Mesenchymal stem cell (in vitro differentiated cells and primary cell): ENCODE measurements at regions not wholly inside any gene's neighbourhood (a gene's known extent, or its start where the extent isn't known, plus 50 kb on each side); places are given as distances from the start of the nearest gene placed in this dataset.

ENCODE experiments used
- DNase-seq: peaks from one replicate; pipeline ENCODE4 v3.0.0-alpha.2; 2013
- H2AFZ ChIP-seq: one replicate; pipeline ENCODE4 v1.6.1; 2013; ENCODE audit warnings: low read depth, mild to moderate bottlenecking, control low read depth, inconsistent platforms, low read length, moderate library complexity
- H2AK5ac ChIP-seq: 2 replicates; pipeline ENCODE4 v1.6.1; 2013; ENCODE audit warnings: low read length, moderate library complexity, mild to moderate bottlenecking, inconsistent platforms; ENCODE audit not compliant: severe bottlenecking
- H2BK120ac ChIP-seq: one replicate; pipeline ENCODE4 v1.6.1; 2013; ENCODE audit warnings: low read depth, mild to moderate bottlenecking, inconsistent platforms, low read length, moderate library complexity
- H2BK12ac ChIP-seq, 2 experiments: one replicate each; pipeline ENCODE4 v1.6.1; 2013; ENCODE audit warnings: inconsistent platforms in 2 of 2, low read length in 2 of 2, mild to moderate bottlenecking in 2 of 2, moderate library complexity in 2 of 2, control low read depth in 1 of 2
- H2BK15ac ChIP-seq: one replicate; pipeline ENCODE4 v1.6.1; 2013; ENCODE audit warnings: mild to moderate bottlenecking, low read depth, inconsistent platforms; ENCODE audit not compliant: poor library complexity, severe bottlenecking
- H2BK5ac ChIP-seq: 2 replicates; pipeline ENCODE4 v1.6.1; 2013; ENCODE audit warnings: low read depth, mild to moderate bottlenecking, low read length, control low read depth, inconsistent platforms; ENCODE audit not compliant: poor library complexity, severe bottlenecking
- H3K14ac ChIP-seq, 2 experiments: one replicate each; pipeline ENCODE4 v1.6.1; 2013; ENCODE audit warnings: inconsistent platforms in 2 of 2, low read length in 2 of 2, control low read depth in 1 of 2, mild to moderate bottlenecking in 1 of 2, moderate library complexity in 1 of 2
- H3K18ac ChIP-seq, 2 experiments: one replicate each; pipeline ENCODE4 v1.6.1; 2013; ENCODE audit warnings: inconsistent platforms in 2 of 2, low read length in 2 of 2, control low read depth in 1 of 2, low read depth in 1 of 2, mild to moderate bottlenecking in 1 of 2
- H3K23ac ChIP-seq, 2 experiments: one replicate each; pipeline ENCODE4 v1.6.1; 2013; ENCODE audit warnings: inconsistent platforms in 2 of 2, low read length in 2 of 2, mild to moderate bottlenecking in 2 of 2, moderate library complexity in 2 of 2, control low read depth in 1 of 2
- H3K27ac ChIP-seq: 2 replicates; pipeline ENCODE4 v1.5.1; 2013; ENCODE audit warnings: mild to moderate bottlenecking, moderate library complexity, low read length, control low read depth, inconsistent platforms; ENCODE audit not compliant: poor library complexity, severe bottlenecking
- H3K27me3 ChIP-seq, 2 experiments: 2 replicates each; pipeline versions ENCODE4 v1.6.1 to v1.7.0; 2013; ENCODE audit warnings: low read length in 2 of 2, mild to moderate bottlenecking in 2 of 2, moderate library complexity in 2 of 2, control low read depth in 1 of 2, inconsistent platforms in 1 of 2; ENCODE audit not compliant: control insufficient read depth in 1 of 2, insufficient read depth in 1 of 2
- H3K36me3 ChIP-seq, 2 experiments: 2 replicates each; pipeline versions ENCODE4 v1.6.1 to v1.7.0; 2013; ENCODE audit warnings: low read length in 2 of 2, control low read depth in 1 of 2, inconsistent platforms in 1 of 2, low read depth in 1 of 2, mild to moderate bottlenecking in 1 of 2; ENCODE audit not compliant: insufficient read depth in 2 of 2, control insufficient read depth in 1 of 2
- H3K4ac ChIP-seq, 2 experiments: one replicate each; pipeline ENCODE4 v1.6.1; 2013; ENCODE audit warnings: inconsistent platforms in 2 of 2, low read length in 2 of 2, mild to moderate bottlenecking in 2 of 2, moderate library complexity in 2 of 2, control low read depth in 1 of 2, low read depth in 1 of 2
- H3K4me1 ChIP-seq: 2 replicates; pipeline ENCODE4 v1.6.1; 2013; ENCODE audit warnings: low read depth, low read length, control low read depth; ENCODE audit not compliant: control insufficient read depth, insufficient read depth
- H3K4me2 ChIP-seq: 2 replicates; pipeline ENCODE4 v1.6.1; 2013; ENCODE audit warnings: low read length, mild to moderate bottlenecking, inconsistent platforms; ENCODE audit not compliant: poor library complexity, severe bottlenecking
- H3K4me3 ChIP-seq, 2 experiments: 2 replicates each; pipeline versions ENCODE4 v1.5.1 to v1.7.0; 2013; ENCODE audit warnings: low read length in 2 of 2, mild to moderate bottlenecking in 2 of 2, control low read depth in 1 of 2, low read depth in 1 of 2; ENCODE audit not compliant: insufficient read depth in 1 of 2
- H3K79me1 ChIP-seq: replicated peaks from 2 replicates; pipeline ENCODE4 v1.6.1; 2013; ENCODE audit warnings: mild to moderate bottlenecking, control low read depth, low read length, inconsistent platforms; ENCODE audit not compliant: poor library complexity, severe bottlenecking
- H3K9ac ChIP-seq: 2 replicates; pipeline ENCODE4 v1.7.0; 2013; ENCODE audit warnings: mild to moderate bottlenecking, low read length, moderate library complexity
- H3K9me3 ChIP-seq: 2 replicates; pipeline ENCODE4 v1.7.0; 2013; ENCODE audit warnings: mild to moderate bottlenecking, low read length; ENCODE audit not compliant: control insufficient read depth
- H4K8ac ChIP-seq: one replicate; pipeline ENCODE4 v1.6.1; 2013; ENCODE audit warnings: inconsistent platforms, mild to moderate bottlenecking, low read length, moderate library complexity
- H4K91ac ChIP-seq: one replicate; pipeline ENCODE4 v1.6.1; 2013; ENCODE audit warnings: mild to moderate bottlenecking, low read length, inconsistent platforms
- WGBS: methylation state at CpG from one replicate; pipeline ENCODE4 v1.1.7; 2013; ENCODE audit warnings: mixed read lengths; 5-methylcytosine and 5-hydroxymethylcytosine counted together

GRCh38 chr2:38215993-38216392, 140.0 kb upstream of the CYP1B1 start:
- H2BK12ac ChIP-seq, result no peak overlapping the region
- no peak overlapping the region for H3K4ac ChIP-seq
- H3K27me3 ChIP-seq, result no peaks in the 10 kb centered on the region
- H3K9ac ChIP-seq, result no peak overlapping the region
- H3K9me3 ChIP-seq, result peaks cover 14% of the 10 kb centered on the region
- no peak overlapping the region for H3K23ac ChIP-seq
- H3K4me3 ChIP-seq, result no peak overlapping the region
- H3K18ac ChIP-seq, result no peak overlapping the region
- no peak overlapping the region for H3K27ac ChIP-seq
- H2AFZ ChIP-seq, result no peak overlapping the region
- H3K4me1 ChIP-seq, result peaks cover 4% of the 10 kb centered on the region
- no peak overlapping the region for H2BK15ac ChIP-seq
- H4K91ac ChIP-seq, result no peak overlapping the region
- H2BK120ac ChIP-seq, result no peak overlapping the region
- H4K8ac ChIP-seq, result no peak overlapping the region
- no peak overlapping the region for H3K4me2 ChIP-seq
- no peak for DNase-seq
- H2AK5ac ChIP-seq, result no peak overlapping the region
- no peak overlapping the region for H3K14ac ChIP-seq
- no peaks in the 10 kb centered on the region for H3K36me3 ChIP-seq
- H2BK5ac ChIP-seq, result no peak overlapping the region
- no peaks in the 10 kb centered on the region for H3K79me1 ChIP-seq

GRCh38 chr2:38215522-38215921, 139.6 kb upstream of the CYP1B1 start:
- Histone ChIP-seq H2BK15ac (no peak overlapping the region), H2BK120ac (no peak overlapping the region), H3K23ac (no peak overlapping the region), H3K79me1 (no peaks in the 10 kb centered on the region), H3K9me3 (peaks cover 14% of the 10 kb centered on the region), H3K27me3 (no peaks in the 10 kb centered on the region), H3K14ac (no peak overlapping the region), H3K27ac (no peak overlapping the region), H3K4ac (no peak overlapping the region), H2BK12ac (no peak overlapping the region), H2AK5ac (no peak overlapping the region), H2BK5ac (no peak overlapping the region), H3K4me1 (peaks cover 4% of the 10 kb centered on the region), H4K91ac (no peak overlapping the region), H3K4me2 (no peak overlapping the region), H3K9ac (no peak overlapping the region), H2AFZ (no peak overlapping the region), H3K4me3 (no peak overlapping the region), H4K8ac (no peak overlapping the region), H3K18ac (no peak overlapping the region), H3K36me3 (no peaks in the 10 kb centered on the region)
- 93% methylated on average over 2 of the region's 2 CpGs for WGBS
- no peak for DNase-seq

GRCh38 chr2:38214209-38214717, 138.3 kb upstream of the CYP1B1 start:
- Histone ChIP-seq H3K14ac (no peak overlapping the region), H3K4ac (peak overlapping the region in 1 of 2 experiments; percentile 13), H3K9me3 (peaks cover 11% of the 10 kb centered on the region), H3K9ac (no peak overlapping the region), H3K4me2 (no peak overlapping the region), H3K79me1 (no peaks in the 10 kb centered on the region), H2BK12ac (no peak overlapping the region), H3K4me1 (peaks cover 4% of the 10 kb centered on the region), H2AK5ac (no peak overlapping the region), H3K23ac (no peak overlapping the region), H2BK5ac (no peak overlapping the region), H4K8ac (no peak overlapping the region), H2BK15ac (peak overlapping the region; percentile 19), H2BK120ac (no peak overlapping the region), H3K36me3 (no peaks in the 10 kb centered on the region), H4K91ac (no peak overlapping the region), H3K4me3 (no peak overlapping the region), H3K18ac (no peak overlapping the region), H3K27me3 (no peaks in the 10 kb centered on the region), H2AFZ (no peak overlapping the region), H3K27ac (no peak overlapping the region)
- WGBS, result 29% methylated on average over 5 of the region's 5 CpGs
- peak; percentile 32 for DNase-seq

- Histone ChIP-seq H2AK5ac (no peak overlapping the region), H4K91ac (no peak overlapping the region), H4K8ac (no peak overlapping the region), H3K36me3 (no peaks in the 10 kb centered on the region), H3K18ac (no peak overlapping the region), H3K9ac (no peak overlapping the region), H3K9me3 (peaks cover 11% of the 10 kb centered on the region), H3K4me3 (no peak overlapping the region), H2BK5ac (no peak overlapping the region), H2BK12ac (no peak overlapping the region), H3K27me3 (no peaks in the 10 kb centered on the region), H3K79me1 (no peaks in the 10 kb centered on the region), H2BK15ac (no peak overlapping the region), H3K23ac (no peak overlapping the region), H3K4me2 (no peak overlapping the region), H2BK120ac (no peak overlapping the region), H2AFZ (no peak overlapping the region), H3K4ac (no peak overlapping the region), H3K27ac (no peak overlapping the region), H3K14ac (no peak overlapping the region), H3K4me1 (peaks cover 4% of the 10 kb centered on the region)
- 65% methylated on average over 4 of the region's 4 CpGs for WGBS
- no peak for DNase-seq
Observed at GRCh38 chr2:38213619-38214167, 137.7 kb upstream of the CYP1B1 start.
